ENCODE measurements at regions not wholly inside any gene's neighbourhood (a gene's known extent, or its start where the extent isn't known, plus 50 kb on each side); places are given as distances from the start of the nearest gene placed in this dataset.

GRCh38 chr6:74368746-74369145 is 672.7 kb downstream of the CD109 start:
- TF ChIP-seq TAF1 (IDR thresholded peaks at IDR 0.05; ENCODE audit: low read depth) (no peak), CTCF (IDR thresholded peaks at IDR 0.05; ENCODE audit: poor library complexity, severe bottlenecking) (no peak)

Data from neural cell (in vitro differentiated cells).